H9 (cell line): ENCODE measurements at regions not wholly inside any gene's neighbourhood (a gene's known extent, or its start where the extent isn't known, plus 50 kb on each side); places are given as distances from the start of the nearest gene placed in this dataset.

ENCODE experiments used
- DNase-seq: peaks from one replicate; pipeline ENCODE4 v3.0.0-alpha.2; 2017
- H2AFZ ChIP-seq: one replicate; pipeline ENCODE4 v1.6.1; 2013; ENCODE audit warnings: mild to moderate bottlenecking, low read length, control low read depth, moderate library complexity
- H2AK5ac ChIP-seq: 2 replicates; pipeline ENCODE4 v1.6.1; 2013; ENCODE audit warnings: low read length, control low read depth, mixed read lengths; ENCODE audit not compliant: insufficient read length
- H2BK120ac ChIP-seq: one replicate; pipeline ENCODE4 v1.6.1; 2013; ENCODE audit warnings: low read depth, mild to moderate bottlenecking, low read length, control low read depth, inconsistent platforms; ENCODE audit not compliant: poor library complexity, severe bottlenecking
- H2BK12ac ChIP-seq: 2 replicates; pipeline ENCODE4 v1.6.1; 2013; ENCODE audit warnings: low read length, control low read depth, mixed read lengths, low read depth; ENCODE audit not compliant: insufficient read length
- H2BK15ac ChIP-seq: 2 replicates; pipeline ENCODE4 v1.6.1; 2013; ENCODE audit warnings: low read depth, low read length, control low read depth
- H2BK20ac ChIP-seq: one replicate; pipeline ENCODE4 v1.6.1; 2013; ENCODE audit warnings: low read depth, mild to moderate bottlenecking, low read length, control low read depth, inconsistent platforms; ENCODE audit not compliant: poor library complexity, severe bottlenecking
- H2BK5ac ChIP-seq: 2 replicates; pipeline ENCODE4 v1.6.1; 2013; ENCODE audit warnings: low read length, control low read depth, mixed read lengths; ENCODE audit not compliant: insufficient read length
- H3K14ac ChIP-seq: 2 replicates; pipeline ENCODE4 v1.6.1; 2013; ENCODE audit warnings: low read length, control low read depth; ENCODE audit not compliant: insufficient read depth
- H3K18ac ChIP-seq: 2 replicates; pipeline ENCODE4 v1.6.1; 2013; ENCODE audit warnings: low read depth, mild to moderate bottlenecking, mixed read lengths, low read length, control low read depth; ENCODE audit not compliant: insufficient read length
- H3K23ac ChIP-seq: 2 replicates; pipeline ENCODE4 v1.6.1; 2013; ENCODE audit warnings: low read length, control low read depth, mixed read lengths, low read depth; ENCODE audit not compliant: insufficient read length
- H3K23me2 ChIP-seq: 2 replicates; pipeline ENCODE4 v1.6.1; 2013; ENCODE audit warnings: low read depth, mild to moderate bottlenecking, mixed read lengths, low read length, control low read depth; ENCODE audit not compliant: insufficient read length, poor library complexity, severe bottlenecking
- H3K27ac ChIP-seq: 2 replicates; pipeline ENCODE4 v1.5.1; 2013; ENCODE audit warnings: low read length, control low read depth, mixed read lengths, low read depth; ENCODE audit not compliant: insufficient read length
- H3K27me3 ChIP-seq: 2 replicates; pipeline ENCODE4 v1.6.1; 2013; ENCODE audit warnings: low read length, control low read depth, inconsistent platforms; ENCODE audit not compliant: insufficient read depth
- H3K4ac ChIP-seq: 2 replicates; pipeline ENCODE4 v1.6.1; 2013; ENCODE audit warnings: low read depth, mild to moderate bottlenecking, control low read depth, inconsistent platforms, low read length, moderate library complexity
- H3K4me1 ChIP-seq: 2 replicates; pipeline ENCODE4 v1.6.1; 2013; ENCODE audit warnings: low read length, control low read depth, inconsistent platforms; ENCODE audit not compliant: insufficient read depth
- H3K4me2 ChIP-seq: 2 replicates; pipeline ENCODE4 v1.6.1; 2013; ENCODE audit warnings: low read length, control low read depth, mixed read lengths; ENCODE audit not compliant: insufficient read length, insufficient read depth
- H3K56ac ChIP-seq: 2 replicates; pipeline ENCODE4 v1.6.1; 2013; ENCODE audit warnings: low read depth, mild to moderate bottlenecking, mixed read lengths, low read length, control low read depth; ENCODE audit not compliant: insufficient read length
- H3K79me1 ChIP-seq: 2 replicates; pipeline ENCODE4 v1.6.1; 2013; ENCODE audit warnings: low read depth, mild to moderate bottlenecking, moderate library complexity, low read length, control low read depth, inconsistent platforms; ENCODE audit not compliant: insufficient read depth, poor library complexity, severe bottlenecking
- H3K79me2 ChIP-seq: 2 replicates; pipeline ENCODE4 v1.6.1; 2013; ENCODE audit warnings: low read length, control low read depth, inconsistent platforms; ENCODE audit not compliant: insufficient read depth
- H3K9ac ChIP-seq: 2 replicates; pipeline ENCODE4 v1.6.1; 2013; ENCODE audit warnings: low read length, control low read depth, mixed read lengths; ENCODE audit not compliant: insufficient read length; ENCODE audit errors: extremely low read depth
- H3K9me3 ChIP-seq: one replicate; pipeline ENCODE4 v1.6.1; 2013; ENCODE audit warnings: low read depth, low read length, inconsistent platforms; ENCODE audit not compliant: control insufficient read depth
- H3T11ph ChIP-seq: one replicate; pipeline ENCODE4 v1.6.1; 2013; ENCODE audit warnings: mild to moderate bottlenecking, low read length, control low read depth, inconsistent platforms
- H4K20me1 ChIP-seq: one replicate; pipeline ENCODE4 v1.6.1; 2013; ENCODE audit not compliant: control insufficient read depth, insufficient read length, insufficient read depth
- H4K5ac ChIP-seq: 2 replicates; pipeline ENCODE4 v1.6.1; 2013; ENCODE audit warnings: low read depth, mild to moderate bottlenecking, mixed read lengths, low read length, control low read depth; ENCODE audit not compliant: insufficient read length
- H4K8ac ChIP-seq: replicated peaks from 2 replicates; pipeline ENCODE4 v1.6.1; 2013; ENCODE audit warnings: low read length, control low read depth, mixed read lengths, low read depth; ENCODE audit not compliant: insufficient read length
- H4K91ac ChIP-seq: 2 replicates; pipeline ENCODE4 v1.6.1; 2013; ENCODE audit warnings: low read depth, mild to moderate bottlenecking, moderate library complexity, mixed read lengths, low read length, control low read depth; ENCODE audit not compliant: insufficient read length
- H3K27ac Mint-ChIP-seq, 3 experiments: 2 replicates in 2 of 3; 3 replicates in 1 of 3; pipeline ENCODE4 v1.8.0; 2020 to 2021; ENCODE audit warnings: mixed read lengths in 3 of 3, mild to moderate bottlenecking in 1 of 3, moderate library complexity in 1 of 3
- H3K27me3 Mint-ChIP-seq: 2 replicates; pipeline ENCODE4 v1.8.0; 2021; ENCODE audit warnings: low read depth, mild to moderate bottlenecking, moderate library complexity, mixed read lengths
- H3K36me3 Mint-ChIP-seq, 3 experiments: 2 replicates in 2 of 3; 3 replicates in 1 of 3; pipeline ENCODE4 v1.8.0; 2020 to 2021; ENCODE audit warnings: low read depth in 3 of 3, mixed read lengths in 3 of 3; ENCODE audit not compliant: insufficient read depth in 1 of 3
- H3K4me1 Mint-ChIP-seq, 2 experiments: 2 replicates each; pipeline ENCODE4 v1.8.0; 2020; ENCODE audit warnings: mixed read lengths in 2 of 2
- H3K4me3 Mint-ChIP-seq, 2 experiments: 2 replicates in 1 of 2; 3 replicates in 1 of 2; pipeline ENCODE4 v1.8.0; 2020 to 2021; ENCODE audit warnings: mild to moderate bottlenecking in 2 of 2, mixed read lengths in 2 of 2, moderate library complexity in 1 of 2
- H3K9me3 Mint-ChIP-seq, 2 experiments: 2 replicates in 1 of 2; 3 replicates in 1 of 2; pipeline ENCODE4 v1.8.0; 2020; ENCODE audit warnings: mild to moderate bottlenecking in 2 of 2, mixed read lengths in 2 of 2, moderate library complexity in 1 of 2
- CTCF ChIP-seq: fragments of 200-600 bp; sonication (generic); conservative IDR thresholded peaks from 3 replicates; pipeline ENCODE4 v1.8.0; 2021; ENCODE audit warnings: antibody characterized with exemption, mild to moderate bottlenecking
- WGBS: extraction: QIAGEN DNeasy Blood & Tissue Kit; methylation state at CpG from one replicate; pipeline ENCODE4 v1.1.7; 2013; ENCODE audit warnings: missing lambda C conversion rate, low lambda C conversion rate, mixed read lengths; ENCODE audit not compliant: insufficient read length; ENCODE audit errors: extremely low coverage; 5-methylcytosine and 5-hydroxymethylcytosine counted together

DNA sequence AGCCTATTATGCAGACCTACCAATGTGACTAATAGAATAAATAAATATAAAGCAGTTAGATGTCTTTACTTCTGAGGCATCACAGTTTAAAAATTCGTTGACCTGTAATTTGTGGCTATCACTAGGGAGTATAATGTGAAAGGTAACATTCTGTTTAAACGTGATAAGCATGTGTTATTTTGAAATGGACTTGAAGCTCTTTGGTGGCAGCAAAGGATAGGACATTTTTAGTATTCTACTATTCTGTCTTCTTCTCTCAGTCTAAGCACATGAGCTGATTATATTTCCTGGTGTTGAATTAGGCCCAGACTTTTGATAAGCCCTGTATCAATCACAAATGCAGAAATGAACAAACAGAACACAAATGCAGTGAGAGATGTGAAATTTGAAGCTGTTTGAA is 974.0 kb upstream of the CDH10 start:
- no peaks in the 10 kb centered on the region for H4K20me1 ChIP-seq
- H4K91ac ChIP-seq, result no peak overlapping the region
- H3K23me2 ChIP-seq, result no peaks in the 10 kb centered on the region
- no peaks in the 10 kb centered on the region for H3K79me1 ChIP-seq
- no peak overlapping the region for H4K8ac ChIP-seq
- H4K5ac ChIP-seq, result no peak overlapping the region
- H3K4me1 Mint-ChIP-seq, result no peaks in the 10 kb centered on the region
- no peak overlapping the region for H2BK5ac ChIP-seq
- no peak overlapping the region for H3K4me3 Mint-ChIP-seq
- no peak overlapping the region for H3K56ac ChIP-seq
- no peak overlapping the region for H2BK20ac ChIP-seq
- no peak overlapping the region for H3K18ac ChIP-seq
- no peak for DNase-seq
- H3K14ac ChIP-seq, result no peak overlapping the region
- no peak overlapping the region for H3K4me2 ChIP-seq
- H3T11ph ChIP-seq, result no peak overlapping the region
- no peaks in the 10 kb centered on the region for H3K27me3 Mint-ChIP-seq
- no peak overlapping the region for H3K27ac ChIP-seq
- no peak overlapping the region for H2AK5ac ChIP-seq
- no peak overlapping the region for H3K23ac ChIP-seq
- no peaks in the 10 kb centered on the region for H3K27me3 ChIP-seq
- H3K36me3 Mint-ChIP-seq, result peaks cover 2 to 7% (median 4%) of the 10 kb centered on the region in 3 experiments
- TF ChIP-seq CTCF, result no peak
- H3K79me2 ChIP-seq, result no peaks in the 10 kb centered on the region
- no peak overlapping the region for H2AFZ ChIP-seq
- no peak overlapping the region for H3K4ac ChIP-seq
- H3K9ac ChIP-seq, result no peak overlapping the region
- H3K9me3 Mint-ChIP-seq, result peaks cover 9 to 12% of the 10 kb centered on the region in 2 experiments
- no peak overlapping the region for H2BK12ac ChIP-seq
- no peaks in the 10 kb centered on the region for H3K4me1 ChIP-seq
- H2BK120ac ChIP-seq, result no peak overlapping the region
- H3K9me3 ChIP-seq, result no peaks in the 10 kb centered on the region
- H2BK15ac ChIP-seq, result no peak overlapping the region
- H3K27ac Mint-ChIP-seq, result no peak overlapping the region
- no CpG with 5 or more reads among the region's 2 CpGs for WGBS
